GM18498 (cell line): ENCODE measurements at regions not wholly inside any gene's neighbourhood (a gene's known extent, or its start where the extent isn't known, plus 50 kb on each side); places are given as distances from the start of the nearest gene placed in this dataset.
A peak's percentile ranks its signal among the peaks of the same experiment; 100 is the strongest.
"Not testable (repeated sequence)": the region's sequence is repeated elsewhere in the genome, so short reads cannot be mapped to it uniquely, and the experiment has no call there.

Source experiments
- ATAC-seq: cut with Tn5 transposase; IDR thresholded peaks from one replicate; pipeline ENCODE4 v1.9.1; 2021; ENCODE audit warnings: mild to moderate bottlenecking, moderate library complexity; ENCODE audit not compliant: unreplicated experiment

DNA sequence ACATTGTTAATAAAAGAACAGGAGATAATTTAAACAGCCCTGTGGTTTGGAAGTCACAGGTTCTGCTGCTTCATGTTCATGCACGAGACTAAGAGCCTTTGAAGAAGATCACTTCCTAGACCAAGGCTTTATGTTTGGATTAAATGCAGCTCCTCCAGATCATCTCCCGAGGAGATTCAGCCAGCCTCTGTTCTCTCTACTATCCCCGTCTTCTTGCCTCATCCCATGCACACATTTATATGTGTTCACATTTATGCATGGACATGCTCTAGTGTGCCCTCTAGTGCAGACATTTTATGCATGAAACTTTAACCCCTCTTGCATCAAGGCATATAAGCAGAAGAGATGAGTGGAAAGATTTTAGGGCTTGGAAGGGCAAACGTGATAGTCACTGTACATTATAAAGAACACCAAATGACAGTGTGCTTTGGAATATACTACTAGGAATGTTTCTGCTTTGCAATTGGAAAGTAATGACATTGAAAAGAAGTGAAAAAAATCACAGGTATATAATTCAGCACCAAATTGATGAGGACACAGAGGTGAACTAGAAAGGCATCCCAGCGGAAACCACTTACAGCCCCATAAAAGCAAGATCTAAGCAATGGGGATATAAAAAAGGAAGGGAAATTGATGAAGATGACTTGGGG lies 271.5 kb upstream of the PLGLB2 start:
- not testable (repeated sequence) for ATAC-seq

DNA sequence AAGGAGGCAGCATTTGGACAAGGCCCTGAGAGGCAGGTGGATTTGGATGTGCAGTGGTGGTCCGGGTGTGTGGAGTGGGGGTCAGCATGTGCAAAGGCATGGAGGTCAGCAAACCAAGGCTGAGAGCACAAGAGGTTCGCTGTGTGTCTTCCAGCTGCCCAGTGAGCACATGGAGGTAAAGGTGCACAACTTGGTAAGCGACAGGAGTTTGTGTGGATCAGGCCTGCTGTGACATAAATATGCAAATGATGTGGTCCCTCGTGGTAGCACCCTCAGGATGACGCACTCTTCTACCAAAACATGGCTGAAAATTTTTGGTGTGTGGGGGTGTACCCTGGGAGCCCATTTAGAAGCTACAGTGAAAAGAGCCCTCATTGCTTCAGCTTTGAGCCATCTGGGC lies 271.0 kb upstream of the PLGLB2 start:
- peak; percentile 51 for ATAC-seq

DNA sequence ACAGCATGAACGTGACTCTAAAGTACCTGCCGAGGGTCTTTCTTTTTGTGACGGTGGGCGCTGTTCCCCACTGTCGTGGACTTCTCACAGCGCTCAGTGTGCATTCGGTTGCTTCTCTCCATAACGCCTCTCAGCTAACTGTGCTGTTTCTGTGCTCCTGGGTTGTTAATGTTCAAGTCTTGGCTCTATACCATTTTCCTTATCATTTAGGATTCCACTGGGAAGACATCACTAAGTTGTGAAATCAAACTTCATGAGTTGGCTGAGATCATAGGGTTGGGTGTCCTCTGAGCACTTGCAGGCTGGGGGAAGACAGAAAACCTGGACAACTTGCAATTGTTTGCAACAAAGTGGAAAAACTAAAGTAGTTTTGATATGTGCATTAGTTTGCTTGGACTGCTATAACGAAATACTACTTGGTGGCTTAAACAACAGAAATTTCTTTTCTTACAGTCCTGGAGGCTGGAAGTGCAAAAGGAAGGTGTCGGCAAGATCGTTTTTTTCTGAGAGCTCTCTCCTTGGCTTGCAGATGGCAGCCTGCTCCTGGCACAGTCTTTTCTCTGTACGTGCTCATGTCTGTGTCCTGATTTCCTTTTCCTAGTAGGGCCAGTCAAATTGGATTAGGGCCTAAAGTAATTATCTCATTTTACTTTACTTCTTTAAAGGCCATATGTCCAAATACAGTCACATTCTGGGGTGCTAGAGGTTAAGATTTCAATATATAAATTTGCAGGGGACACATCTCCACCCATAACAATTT lies 270.0 kb upstream of the PLGLB2 start:
- ATAC-seq: not testable (repeated sequence)

DNA sequence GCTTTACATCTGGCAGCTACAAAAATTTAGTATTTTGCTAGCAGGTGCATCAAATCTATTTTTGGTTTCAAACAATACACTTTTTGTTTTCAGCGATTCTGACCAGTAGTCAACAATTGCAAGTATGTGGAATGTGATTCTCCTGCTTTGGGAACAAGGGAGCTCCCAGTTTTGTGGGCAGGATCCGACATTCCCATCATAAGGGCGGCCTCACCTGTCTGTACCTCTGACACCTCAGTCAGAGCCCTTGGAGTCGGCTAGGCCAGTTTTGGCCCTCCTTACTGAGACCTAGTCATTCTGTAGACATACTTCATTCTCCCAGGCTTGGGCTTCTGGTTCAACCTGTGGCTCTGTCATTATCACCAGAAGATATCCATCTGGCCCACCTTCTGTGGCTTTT lies 269.0 kb upstream of the PLGLB2 start:
- not testable (repeated sequence) for ATAC-seq

DNA sequence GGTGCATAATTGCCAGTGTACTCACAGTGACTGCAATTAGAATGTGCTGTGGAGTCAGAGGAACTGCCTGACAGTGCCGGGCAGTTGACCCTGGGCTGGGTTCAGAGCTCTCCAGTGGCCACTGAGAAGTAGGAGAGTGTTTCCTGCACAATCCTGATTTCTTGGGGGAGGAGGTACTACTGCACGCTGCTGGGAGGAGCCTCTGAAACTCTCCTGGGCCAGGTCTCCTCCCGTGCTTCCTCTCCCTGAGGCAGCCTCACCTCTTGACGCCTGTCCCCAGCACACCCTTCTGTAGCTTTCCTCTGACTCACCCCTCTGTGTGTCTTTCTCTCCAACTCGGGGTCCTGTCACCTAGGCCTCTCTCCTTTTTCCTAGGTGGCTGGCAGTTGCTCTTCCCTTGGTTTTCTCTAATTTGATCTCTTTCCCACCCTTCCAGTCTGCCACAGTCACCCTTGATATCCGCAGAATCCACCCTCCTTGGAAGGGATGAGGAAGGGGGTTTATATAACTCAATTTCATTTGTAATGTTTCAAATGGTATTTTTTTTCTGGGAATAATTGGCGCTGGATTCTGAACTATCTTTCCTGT lies 264.7 kb upstream of the PLGLB2 start:
- not testable (repeated sequence) for ATAC-seq

DNA sequence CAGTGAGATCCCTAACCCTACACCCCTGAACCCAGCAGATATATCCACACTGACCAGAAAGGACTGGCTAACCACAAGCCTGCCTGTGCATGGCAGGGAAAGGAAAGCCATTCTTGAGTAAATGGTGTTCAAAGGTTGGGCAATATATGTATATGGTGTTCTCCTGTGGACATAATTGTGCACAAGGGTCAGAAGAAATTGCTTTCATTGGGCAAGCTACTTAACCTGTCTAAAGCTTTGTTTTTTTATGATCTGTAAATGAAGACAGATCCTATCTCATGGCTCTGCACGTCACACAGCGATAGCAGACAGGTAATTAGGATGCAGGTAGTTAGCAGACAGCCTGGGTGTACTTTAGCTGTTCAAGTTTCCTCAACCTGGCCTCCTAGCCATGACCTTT lies 263.5 kb upstream of the PLGLB2 start:
- ATAC-seq: not testable (repeated sequence)

DNA sequence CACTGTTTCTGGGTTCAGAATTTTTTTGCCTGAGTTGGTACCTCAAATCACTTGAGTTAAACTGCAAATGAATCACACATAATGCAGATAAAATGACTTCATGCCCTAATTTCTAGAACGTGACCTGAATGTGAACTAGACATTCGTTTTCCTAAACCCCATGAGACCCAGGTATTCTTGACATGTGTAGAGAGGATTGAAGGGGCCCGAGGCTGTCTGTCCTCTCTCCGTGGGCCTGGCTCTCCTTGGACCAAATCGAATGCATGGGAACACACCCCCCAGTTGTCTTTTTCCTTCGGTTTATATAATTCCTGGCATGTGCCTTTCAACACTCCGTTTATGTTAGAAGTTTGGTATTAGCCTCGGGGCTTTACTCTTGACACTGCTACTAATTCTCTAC lies 262.4 kb upstream of the PLGLB2 start:
- ATAC-seq: not testable (repeated sequence)

DNA sequence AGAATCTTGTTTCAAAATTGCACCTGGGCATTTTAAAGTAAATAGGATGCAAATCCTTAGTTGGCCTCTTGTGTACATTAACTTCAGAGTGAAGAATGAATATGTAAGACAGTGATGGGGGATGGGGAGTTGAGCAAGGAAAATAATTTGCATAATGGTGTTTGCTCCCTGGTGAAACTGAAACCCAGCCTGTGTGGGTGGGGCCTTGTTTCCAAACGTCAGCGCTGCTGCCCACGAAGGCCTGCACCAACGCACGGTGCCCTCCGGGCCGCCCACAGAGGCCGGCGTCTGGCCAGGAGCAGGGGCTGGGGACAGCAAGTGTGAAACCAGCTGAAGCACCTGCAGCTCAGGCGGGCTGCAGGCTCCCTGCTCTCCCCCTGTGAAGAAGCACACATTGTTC lies 262.0 kb upstream of the PLGLB2 start:
- ATAC-seq: peak; percentile 95

DNA sequence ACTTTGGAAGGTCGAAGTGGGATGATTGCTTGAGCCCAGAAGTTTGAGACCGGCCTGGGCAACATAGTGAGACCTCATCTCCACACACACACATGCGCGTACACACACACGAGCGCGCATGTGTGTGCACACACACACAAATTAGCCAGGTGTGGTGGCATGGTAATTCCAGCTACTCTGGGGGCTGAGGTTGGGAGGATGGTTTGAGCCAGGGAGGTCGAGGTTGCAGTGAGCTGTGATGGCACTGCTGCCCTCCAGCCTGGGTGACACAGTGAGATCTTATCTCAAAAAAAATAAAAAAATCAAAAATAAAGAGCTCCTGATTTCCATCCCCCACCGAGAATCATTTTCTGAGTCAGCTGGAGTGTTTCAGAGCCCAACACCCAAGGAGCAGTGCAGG lies 261.5 kb upstream of the PLGLB2 start:
- not testable (repeated sequence) for ATAC-seq

DNA sequence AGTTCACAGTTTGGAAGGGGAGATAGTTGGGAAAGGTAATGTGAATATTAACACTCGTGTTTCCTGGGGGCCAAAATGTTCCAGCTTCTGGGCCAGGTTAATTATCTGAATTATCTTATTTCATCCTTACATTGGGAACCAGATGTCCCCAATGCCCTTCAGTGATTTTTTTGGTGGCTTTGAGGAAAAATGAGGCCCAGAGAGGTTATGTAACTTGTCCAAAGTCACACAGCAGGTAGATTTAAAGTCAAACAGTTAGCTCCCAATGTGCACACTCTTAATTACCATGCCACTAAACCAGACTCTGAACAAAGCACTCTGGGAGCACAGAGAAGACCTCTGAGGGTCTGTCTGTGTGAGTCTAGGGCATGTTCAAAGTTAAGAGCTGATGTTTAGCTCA lies 259.9 kb upstream of the PLGLB2 start:
- not testable (repeated sequence) for ATAC-seq

DNA sequence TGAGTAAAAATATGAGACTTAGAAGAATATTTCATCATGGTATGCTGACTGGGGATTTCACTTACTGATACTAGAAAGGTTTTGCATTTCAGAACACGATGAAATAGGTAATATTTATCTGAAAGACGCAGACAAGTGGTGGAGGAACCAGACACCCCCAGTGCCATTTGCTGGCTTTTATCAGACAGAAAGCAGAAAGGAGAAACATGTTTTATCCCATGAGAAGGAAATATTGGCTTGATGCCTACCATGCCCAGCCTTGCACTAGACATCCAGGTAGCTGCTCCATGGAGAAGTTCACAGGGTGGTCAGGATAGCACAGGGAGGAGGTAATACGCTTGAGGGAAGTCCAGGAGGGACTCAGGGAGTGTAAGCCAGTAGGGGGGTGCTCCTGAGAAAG lies 258.9 kb upstream of the PLGLB2 start:
- ATAC-seq: not testable (repeated sequence)

DNA sequence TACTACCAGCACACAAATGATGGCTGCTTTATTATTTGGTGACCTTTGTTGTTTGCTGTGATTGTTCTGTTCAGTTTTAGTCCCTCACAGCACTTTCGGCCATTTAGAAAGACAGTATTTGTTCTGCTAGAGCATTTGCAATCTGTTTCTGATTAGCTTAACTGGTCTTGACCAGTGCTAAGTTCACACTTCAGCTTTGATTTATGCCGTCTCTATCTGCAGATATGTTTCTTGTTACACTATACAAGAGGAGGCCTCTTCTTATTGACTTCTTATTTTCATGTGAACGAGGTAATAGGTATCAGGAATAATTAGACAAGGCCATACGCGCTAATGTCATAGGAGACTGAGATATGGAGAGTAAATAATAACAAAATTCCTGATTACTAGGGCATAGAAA lies 253.0 kb upstream of the PLGLB2 start:
- not testable (repeated sequence) for ATAC-seq

DNA sequence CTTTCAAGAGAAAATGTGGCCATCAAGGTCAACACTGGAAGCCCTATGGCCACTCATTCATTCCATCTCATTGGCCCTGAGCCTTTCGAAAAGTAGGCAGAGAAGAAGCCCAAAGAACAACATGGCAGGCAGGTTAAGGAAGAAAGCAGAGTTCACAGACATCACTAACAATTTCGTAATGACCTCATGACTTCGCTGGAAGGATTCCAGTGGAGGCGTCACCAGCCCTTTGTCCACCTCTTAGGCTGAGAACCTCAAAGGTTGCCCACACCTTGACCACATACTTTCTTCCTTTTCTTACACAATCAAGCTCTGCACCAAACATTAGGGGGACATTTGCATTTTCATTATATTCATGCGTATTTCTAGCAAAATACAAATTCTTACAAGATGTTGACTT lies 252.4 kb upstream of the PLGLB2 start:
- ATAC-seq: not testable (repeated sequence)

DNA sequence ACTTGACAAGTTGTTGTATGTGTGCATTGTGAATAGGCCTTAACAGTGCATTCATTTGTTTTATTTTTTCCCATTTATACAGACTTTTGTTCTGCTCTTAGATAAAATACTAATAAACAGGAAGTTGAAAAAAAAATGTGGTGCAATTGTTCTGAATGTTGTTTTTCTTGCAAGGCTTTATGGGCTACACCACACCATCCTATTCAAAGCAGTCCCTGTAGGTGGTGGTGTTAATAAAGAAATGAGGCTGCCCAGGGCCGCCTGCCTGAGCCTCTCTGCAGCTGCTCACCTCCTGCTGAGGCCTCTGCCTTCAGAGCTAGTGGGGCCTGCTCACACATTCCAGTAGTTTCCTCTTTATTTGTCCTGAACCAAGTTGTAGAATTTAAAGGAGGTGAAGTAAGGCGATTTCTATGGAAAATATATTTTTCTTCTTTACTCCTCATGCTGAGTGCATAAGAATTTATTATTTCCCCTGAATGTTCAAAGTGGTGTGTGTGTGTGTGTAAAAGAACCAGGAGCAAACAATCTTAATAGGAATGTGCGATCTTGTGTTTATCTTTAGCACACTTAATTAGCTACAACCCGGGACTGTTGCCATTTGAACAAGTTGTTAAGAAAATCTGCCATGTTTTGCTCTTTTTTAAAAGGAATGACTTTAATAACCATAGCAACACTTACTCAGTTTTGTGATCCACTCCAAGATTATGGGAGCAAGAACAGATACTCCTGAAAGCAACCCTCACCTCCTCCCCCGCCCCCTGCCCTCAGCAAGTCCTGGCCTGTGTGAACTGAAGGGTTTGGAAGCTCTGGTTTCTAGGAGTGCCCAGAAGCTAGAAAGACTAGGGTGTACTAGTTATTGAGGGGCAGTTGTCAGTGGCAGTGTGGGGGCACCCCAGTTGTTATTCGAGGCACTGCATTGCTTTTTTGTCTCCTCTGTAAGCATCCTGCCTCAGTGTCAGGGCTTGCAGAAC lies 251.6 kb upstream of the PLGLB2 start:
- peak; percentile 86 for ATAC-seq

DNA sequence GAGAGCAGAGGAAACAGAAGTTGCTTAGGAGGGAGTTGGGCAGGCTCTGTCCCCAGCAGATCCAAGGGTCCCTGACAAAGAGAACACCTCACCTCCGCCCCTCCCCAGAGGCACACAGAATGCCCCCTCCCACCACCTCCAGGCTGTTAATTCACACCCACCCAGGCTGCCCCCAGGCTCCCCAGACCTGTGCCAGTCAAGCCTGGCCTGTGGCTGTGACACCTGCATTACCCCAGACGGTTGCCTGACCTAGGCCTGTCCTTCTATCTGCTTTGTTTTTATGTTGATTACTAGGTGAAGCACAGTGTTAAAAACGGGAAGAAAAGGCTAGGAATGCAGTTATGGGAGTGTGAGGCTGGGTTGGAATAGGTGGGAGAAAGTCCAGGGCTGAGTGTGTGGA lies 250.8 kb upstream of the PLGLB2 start:
- not testable (repeated sequence) for ATAC-seq

DNA sequence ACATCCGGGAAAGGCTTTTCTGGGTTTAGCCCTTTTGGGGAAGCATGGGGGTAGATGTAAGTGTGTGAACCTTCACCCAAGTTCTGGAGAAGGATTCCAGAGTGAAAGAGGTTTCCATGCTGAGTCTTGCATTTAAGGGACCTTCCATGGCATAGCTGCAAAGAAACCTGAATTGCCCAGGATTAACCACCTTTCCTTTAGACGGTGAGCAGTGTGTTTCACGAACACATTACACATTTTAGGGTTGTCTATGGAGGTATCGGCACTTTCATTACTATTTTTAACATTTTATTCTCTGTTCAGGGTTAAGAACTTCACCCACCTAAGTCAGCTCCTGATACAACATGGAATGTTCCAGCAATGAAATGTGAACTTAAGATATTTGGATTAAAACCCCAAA lies 250.2 kb upstream of the PLGLB2 start:
- ATAC-seq: not testable (repeated sequence)

DNA sequence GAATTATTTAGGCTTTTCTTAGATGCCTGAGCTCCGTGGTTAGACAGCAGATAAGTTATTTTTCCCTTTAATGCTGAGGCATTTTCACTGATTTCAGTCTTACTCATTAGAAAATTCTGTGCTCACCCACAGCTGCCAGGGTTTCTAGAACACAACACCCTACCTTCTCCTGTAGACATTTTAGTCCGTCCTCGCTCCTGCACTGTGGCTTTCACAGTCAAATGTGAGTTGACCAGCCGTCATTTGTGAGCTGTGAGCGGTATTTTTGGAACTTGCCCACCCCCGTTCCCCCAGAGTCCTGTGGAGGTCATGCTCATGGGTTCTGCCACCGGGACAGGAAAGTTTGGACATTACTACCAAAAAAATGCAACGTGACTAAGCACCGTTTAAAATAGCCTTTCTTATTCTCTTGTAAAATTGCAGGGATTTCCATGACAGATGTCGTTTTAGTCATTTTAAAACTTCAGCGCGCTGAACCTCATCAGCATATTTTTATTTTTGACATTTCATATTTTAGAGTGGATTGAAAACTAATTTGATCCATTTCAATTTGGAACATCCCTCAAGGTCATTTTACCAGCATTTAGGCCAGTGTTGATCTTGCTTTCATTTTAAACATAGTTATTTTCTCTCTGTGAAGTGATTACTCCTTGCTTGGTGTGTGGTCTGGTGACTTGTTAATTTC lies 249.6 kb upstream of the PLGLB2 start:
- ATAC-seq: peak; percentile 67

DNA sequence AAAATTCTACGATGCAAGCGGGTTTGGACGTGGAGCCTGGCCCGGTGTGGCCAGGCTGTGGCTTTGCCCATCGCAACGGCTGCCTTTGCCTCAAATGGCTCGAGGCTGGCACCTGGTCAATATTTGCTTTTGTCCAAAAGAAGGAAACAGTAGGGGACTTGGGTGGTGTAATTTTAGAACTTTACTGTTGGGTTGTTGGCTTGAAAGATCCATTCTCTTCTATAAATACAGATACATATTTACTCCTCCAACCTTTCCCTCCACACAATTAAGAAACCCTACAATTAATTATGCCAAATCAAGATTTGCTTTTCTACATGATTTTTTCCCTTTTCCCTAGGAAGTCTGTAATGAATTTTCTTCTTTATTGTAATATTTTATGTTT lies 249.0 kb upstream of the PLGLB2 start:
- ATAC-seq: not testable (repeated sequence)

DNA sequence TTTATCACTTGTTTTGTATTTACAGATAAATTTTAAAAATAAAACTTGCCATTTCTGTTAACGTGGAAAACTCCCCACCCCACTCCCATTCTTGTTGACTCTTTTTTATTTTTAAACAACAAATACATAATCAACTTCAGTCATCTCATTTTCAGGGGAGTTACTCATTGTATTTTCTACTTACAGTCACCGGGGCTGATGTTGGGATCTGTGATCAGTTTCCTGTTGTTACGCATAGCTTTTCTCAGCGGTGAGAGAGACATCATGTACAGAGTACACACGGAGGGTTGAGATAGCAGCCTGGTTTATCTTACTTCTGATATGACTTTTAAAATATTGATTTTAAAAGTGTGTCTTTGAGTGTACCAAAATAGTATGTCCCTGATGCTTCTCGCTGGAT lies 248.0 kb upstream of the PLGLB2 start:
- ATAC-seq: not testable (repeated sequence)

DNA sequence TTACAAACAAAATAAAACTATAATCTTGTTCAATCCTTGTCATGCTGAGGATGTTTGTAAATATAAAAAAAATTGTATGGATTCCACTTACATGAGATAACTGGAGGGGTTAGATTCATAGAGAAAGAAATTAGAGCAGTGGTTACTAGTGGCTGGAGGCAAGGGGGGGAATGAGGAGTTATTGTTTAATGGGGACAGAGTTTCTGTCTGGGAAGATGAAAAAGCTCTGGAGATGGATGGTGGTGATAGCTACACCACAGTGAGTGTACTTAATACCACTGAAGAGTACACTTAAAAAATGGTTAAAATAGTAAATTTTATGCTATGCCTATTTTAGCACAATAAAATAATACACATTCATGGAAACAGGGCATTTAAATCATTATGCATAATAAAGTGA lies 247.5 kb upstream of the PLGLB2 start:
- ATAC-seq: not testable (repeated sequence)
